ENCODE measurements at regions not wholly inside any gene's neighbourhood (a gene's known extent, or its start where the extent isn't known, plus 50 kb on each side); places are given as distances from the start of the nearest gene placed in this dataset.

DNA sequence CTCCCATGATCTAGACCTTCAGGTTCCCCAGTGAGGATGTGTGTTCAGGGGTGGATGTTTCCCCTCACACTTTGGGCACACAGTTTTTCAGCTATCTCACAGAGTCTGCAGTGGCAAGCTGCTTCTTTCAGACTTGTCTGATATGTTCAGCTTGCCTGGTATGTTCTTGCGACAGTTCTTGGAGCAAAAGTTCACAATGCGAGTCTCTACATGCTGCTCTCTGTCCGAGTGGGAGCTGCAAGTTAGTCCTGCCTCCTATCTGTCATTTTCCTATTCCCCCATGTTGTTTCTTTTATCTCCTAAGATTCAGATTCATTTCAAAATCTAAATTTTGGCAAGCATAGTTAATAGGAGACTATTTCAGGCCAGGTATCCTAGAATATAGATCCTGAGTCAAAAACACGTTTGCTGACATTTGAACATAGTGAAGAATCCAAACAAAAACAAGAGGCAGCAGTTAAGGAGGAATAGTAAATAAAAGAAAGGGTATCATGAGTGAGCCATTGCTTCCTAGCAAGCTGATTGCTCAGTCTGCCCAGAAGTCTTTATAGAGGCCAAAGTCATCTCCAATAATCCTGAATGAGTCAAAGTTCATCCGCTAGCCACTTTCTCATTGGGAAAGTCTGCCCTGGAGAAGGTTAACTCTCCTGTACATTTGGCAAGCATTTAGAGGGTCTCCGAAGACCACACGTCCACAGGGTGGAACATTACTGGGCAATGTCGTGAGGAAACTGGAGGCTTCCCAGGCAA lies 140.2 kb upstream of the MOCS1 start:
- no peaks in the 10 kb centered on the region for H4K20me1 ChIP-seq (ENCODE audit: insufficient read depth, low read length)
- H3K9ac ChIP-seq (ENCODE audit: low read length): no peak overlapping the region
- H3K4me2 ChIP-seq (ENCODE audit: low read length): no peak overlapping the region
- no peaks in the 10 kb centered on the region for H3K9me2 ChIP-seq (ENCODE audit: low read depth, low read length)
- no peaks in the 10 kb centered on the region for H3K4me1 ChIP-seq (ENCODE audit: insufficient read depth, low read length, severe bottlenecking)
- TF ChIP-seq, protein P1, sequence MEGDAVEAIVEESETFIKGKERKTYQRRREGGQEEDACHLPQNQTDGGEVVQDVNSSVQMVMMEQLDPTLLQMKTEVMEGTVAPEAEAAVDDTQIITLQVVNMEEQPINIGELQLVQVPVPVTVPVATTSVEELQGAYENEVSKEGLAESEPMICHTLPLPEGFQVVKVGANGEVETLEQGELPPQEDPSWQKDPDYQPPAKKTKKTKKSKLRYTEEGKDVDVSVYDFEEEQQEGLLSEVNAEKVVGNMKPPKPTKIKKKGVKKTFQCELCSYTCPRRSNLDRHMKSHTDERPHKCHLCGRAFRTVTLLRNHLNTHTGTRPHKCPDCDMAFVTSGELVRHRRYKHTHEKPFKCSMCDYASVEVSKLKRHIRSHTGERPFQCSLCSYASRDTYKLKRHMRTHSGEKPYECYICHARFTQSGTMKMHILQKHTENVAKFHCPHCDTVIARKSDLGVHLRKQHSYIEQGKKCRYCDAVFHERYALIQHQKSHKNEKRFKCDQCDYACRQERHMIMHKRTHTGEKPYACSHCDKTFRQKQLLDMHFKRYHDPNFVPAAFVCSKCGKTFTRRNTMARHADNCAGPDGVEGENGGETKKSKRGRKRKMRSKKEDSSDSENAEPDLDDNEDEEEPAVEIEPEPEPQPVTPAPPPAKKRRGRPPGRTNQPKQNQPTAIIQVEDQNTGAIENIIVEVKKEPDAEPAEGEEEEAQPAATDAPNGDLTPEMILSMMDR (IDR thresholded peaks at IDR 0.05; ENCODE audit: low read length): no peak
- no peak for TF ChIP-seq EZH2 (IDR thresholded peaks at IDR 0.05; ENCODE audit: borderline replicate concordance, low read length)
- no peaks in the 10 kb centered on the region for H3K9me3 ChIP-seq (ENCODE audit: low read length)
- no peaks in the 10 kb centered on the region for H3F3A ChIP-seq (ENCODE audit: insufficient read depth, low read length)
- no peaks in the 10 kb centered on the region for H3K36me3 ChIP-seq (ENCODE audit: insufficient read depth, low read length)
- no peak overlapping the region for H2AFZ ChIP-seq (ENCODE audit: low read length)
- H3K27me3 ChIP-seq (ENCODE audit: insufficient read depth, low read length): no peaks in the 10 kb centered on the region
- H3K79me2 ChIP-seq (ENCODE audit: insufficient read depth, low read length): no peaks in the 10 kb centered on the region
- H3K27ac ChIP-seq (ENCODE audit: low read depth, low read length, poor library complexity, severe bottlenecking): no peak overlapping the region
- H3K4me3 ChIP-seq (ENCODE audit: low read depth, low read length, poor library complexity, severe bottlenecking): no peak overlapping the region

DNA sequence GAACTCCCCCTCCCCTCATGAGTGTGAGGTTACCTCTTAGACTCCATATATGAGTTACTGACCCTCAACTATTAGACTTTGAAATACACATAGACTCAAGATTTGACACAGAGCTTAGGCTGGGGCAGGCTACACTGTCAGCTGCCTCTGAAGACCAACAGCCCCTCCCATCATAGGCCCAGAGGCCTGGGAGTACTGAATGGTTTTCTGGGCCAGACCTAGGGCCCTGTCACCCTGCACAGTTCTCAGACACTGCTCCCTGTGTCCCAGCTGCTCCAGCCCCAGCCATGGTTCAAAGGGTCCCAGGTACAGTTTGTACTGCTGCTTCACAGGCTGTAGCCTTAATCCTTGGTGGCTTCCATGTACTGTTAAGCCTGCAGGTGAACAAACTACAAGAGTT lies 132.1 kb upstream of the MOCS1 start:
- H3F3A ChIP-seq (ENCODE audit: insufficient read depth, low read length): no peaks in the 10 kb centered on the region
- no peak for TF ChIP-seq EZH2 (IDR thresholded peaks at IDR 0.05; ENCODE audit: borderline replicate concordance, low read length)
- TF ChIP-seq, protein P1 (IDR thresholded peaks at IDR 0.05; ENCODE audit: low read length): no peak
- H2AFZ ChIP-seq (ENCODE audit: low read length): no peak overlapping the region
- H3K4me2 ChIP-seq (ENCODE audit: low read length): no peak overlapping the region
- H3K36me3 ChIP-seq (ENCODE audit: insufficient read depth, low read length): no peaks in the 10 kb centered on the region
- no peaks in the 10 kb centered on the region for H3K27me3 ChIP-seq (ENCODE audit: insufficient read depth, low read length)
- H4K20me1 ChIP-seq (ENCODE audit: insufficient read depth, low read length): no peaks in the 10 kb centered on the region
- no peaks in the 10 kb centered on the region for H3K4me1 ChIP-seq (ENCODE audit: insufficient read depth, low read length, severe bottlenecking)
- no peaks in the 10 kb centered on the region for H3K79me2 ChIP-seq (ENCODE audit: insufficient read depth, low read length)
- no peak overlapping the region for H3K9ac ChIP-seq (ENCODE audit: low read length)
- H3K9me2 ChIP-seq (ENCODE audit: low read depth, low read length): no peaks in the 10 kb centered on the region
- H3K27ac ChIP-seq (ENCODE audit: low read depth, low read length, poor library complexity, severe bottlenecking): no peak overlapping the region
- peaks cover 3% of the 10 kb centered on the region; the same call in 1 of the 2 replicates for H3K9me3 ChIP-seq (ENCODE audit: low read length)
- H3K4me3 ChIP-seq (ENCODE audit: low read depth, low read length, poor library complexity, severe bottlenecking): no peak overlapping the region

DNA sequence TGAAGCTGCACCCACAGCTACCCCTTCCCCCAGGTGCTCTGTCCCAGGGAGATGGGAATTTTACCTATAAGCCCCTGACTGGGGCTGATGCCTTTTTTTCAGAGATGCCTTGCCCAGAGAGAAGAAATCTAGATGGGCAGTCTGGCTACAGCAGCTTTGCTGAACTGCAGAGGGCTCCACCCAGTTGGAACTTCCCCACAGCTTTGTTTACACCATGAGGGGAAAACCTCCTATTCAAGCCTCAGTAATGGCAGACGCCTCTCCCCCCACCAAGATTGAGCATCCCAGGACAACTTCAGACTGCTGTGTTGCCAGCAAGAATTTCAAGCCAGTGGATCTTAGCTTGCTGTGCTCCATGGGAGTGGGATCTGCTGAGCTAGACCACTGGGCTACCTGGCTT lies 122.6 kb upstream of the MOCS1 start:
- no peaks in the 10 kb centered on the region for H3K36me3 ChIP-seq (ENCODE audit: insufficient read depth, low read length)
- H3K27ac ChIP-seq (ENCODE audit: low read depth, low read length, poor library complexity, severe bottlenecking): no peak overlapping the region
- H3F3A ChIP-seq (ENCODE audit: insufficient read depth, low read length): no peaks in the 10 kb centered on the region
- TF ChIP-seq EZH2 (IDR thresholded peaks at IDR 0.05; ENCODE audit: borderline replicate concordance, low read length): no peak
- TF ChIP-seq, protein P1 (IDR thresholded peaks at IDR 0.05; ENCODE audit: low read length): no peak
- no peak overlapping the region for H3K4me3 ChIP-seq (ENCODE audit: low read depth, low read length, poor library complexity, severe bottlenecking)
- no peak overlapping the region for H3K9ac ChIP-seq (ENCODE audit: low read length)
- H3K27me3 ChIP-seq (ENCODE audit: insufficient read depth, low read length): no peaks in the 10 kb centered on the region
- H3K9me2 ChIP-seq (ENCODE audit: low read depth, low read length): no peaks in the 10 kb centered on the region
- no peaks in the 10 kb centered on the region for H3K4me1 ChIP-seq (ENCODE audit: insufficient read depth, low read length, severe bottlenecking)
- no peak overlapping the region for H3K4me2 ChIP-seq (ENCODE audit: low read length)
- no peaks in the 10 kb centered on the region for H4K20me1 ChIP-seq (ENCODE audit: insufficient read depth, low read length)
- no peak overlapping the region for H2AFZ ChIP-seq (ENCODE audit: low read length)
- no peaks in the 10 kb centered on the region for H3K9me3 ChIP-seq (ENCODE audit: low read length)
- no peaks in the 10 kb centered on the region for H3K79me2 ChIP-seq (ENCODE audit: insufficient read depth, low read length)

Measured in OCI-LY1 (cell line).